OCI-LY7 (cell line): ENCODE measurements at regions not wholly inside any gene's neighbourhood (a gene's known extent, or its start where the extent isn't known, plus 50 kb on each side); places are given as distances from the start of the nearest gene placed in this dataset.

Experiments
- CTCF ChIP-seq: fragments of 200-600 bp; sonication (generic); conservative IDR thresholded peaks from 2 replicates; pipeline ENCODE4 v1.5.1; 2014; ENCODE audit warnings: mild to moderate bottlenecking, antibody characterized with exemption, low read length, moderate library complexity, mixed read lengths
- EZH2phosphoT487 ChIP-seq: fragments of 200-600 bp; sonication (generic); IDR thresholded peaks from 2 replicates; pipeline ENCODE4 v1.6.1; 2018; ENCODE audit warnings: low read depth, borderline replicate concordance, mild to moderate bottlenecking, mixed run types, antibody characterized with exemption, low read length, moderate library complexity, mixed read lengths

GRCh38 chr14:85917716-85918115 is 387.8 kb downstream of the FLRT2 start:
- TF ChIP-seq CTCF (no peak), EZH2phosphoT487 (no peak)
